ENCODE measurements at regions not wholly inside any gene's neighbourhood (a gene's known extent, or its start where the extent isn't known, plus 50 kb on each side); places are given as distances from the start of the nearest gene placed in this dataset.

DNA sequence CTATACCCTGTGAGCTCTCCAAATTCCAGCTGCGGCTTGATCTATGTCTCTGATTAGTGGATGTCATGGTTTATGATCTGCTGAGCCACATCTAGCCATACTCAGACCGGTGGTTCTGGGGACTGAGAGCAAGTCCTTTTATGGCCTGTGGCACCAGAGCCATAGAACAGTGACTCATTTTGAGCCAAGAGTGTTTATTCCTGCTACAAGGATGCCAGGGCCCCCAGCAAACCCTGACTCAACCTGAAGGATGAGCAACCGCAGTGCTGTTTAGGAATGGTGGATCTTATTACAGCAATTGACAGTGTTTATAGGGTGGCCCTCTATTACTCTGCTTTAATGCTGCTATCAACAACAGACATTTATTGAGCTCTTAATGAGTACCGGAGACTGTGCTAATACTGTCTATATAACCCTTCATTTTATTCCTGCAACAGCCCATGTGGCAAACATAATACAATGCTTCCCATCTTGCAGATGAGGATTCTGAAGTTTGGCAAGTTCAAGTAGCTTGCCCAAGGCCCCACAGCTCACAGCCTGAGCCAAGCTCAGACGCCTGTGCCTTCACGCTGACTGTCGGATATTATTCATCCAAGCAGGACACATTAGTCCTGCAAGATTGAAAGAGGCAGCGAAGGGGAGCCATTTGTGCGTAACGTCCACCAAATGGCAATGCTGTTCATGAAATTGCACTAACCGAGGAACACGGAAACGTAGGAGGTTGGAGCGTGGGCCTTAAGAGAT, 273.6 kb upstream of the PWP1 start:
- no peak for DNase-seq

DNA sequence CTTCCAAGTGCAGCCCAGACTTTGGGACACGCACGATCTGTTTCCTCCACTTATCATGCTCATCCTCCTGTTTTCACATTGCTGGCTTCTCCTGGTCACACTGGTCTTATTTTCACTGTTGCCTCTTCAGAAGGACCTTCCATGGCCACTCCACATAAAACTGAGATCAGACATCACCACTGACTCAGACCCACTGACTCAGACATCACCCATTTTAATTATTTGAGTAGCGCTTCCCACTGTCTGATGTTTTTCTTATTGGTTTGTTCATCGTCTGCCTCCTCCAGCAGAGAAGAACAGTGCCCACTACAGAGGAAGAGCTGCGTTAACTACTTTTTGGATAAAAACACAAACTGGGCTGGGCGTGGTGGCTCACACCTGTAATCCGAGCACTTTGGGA, 270.5 kb upstream of the PWP1 start:
- DNase-seq: no peak

DNA sequence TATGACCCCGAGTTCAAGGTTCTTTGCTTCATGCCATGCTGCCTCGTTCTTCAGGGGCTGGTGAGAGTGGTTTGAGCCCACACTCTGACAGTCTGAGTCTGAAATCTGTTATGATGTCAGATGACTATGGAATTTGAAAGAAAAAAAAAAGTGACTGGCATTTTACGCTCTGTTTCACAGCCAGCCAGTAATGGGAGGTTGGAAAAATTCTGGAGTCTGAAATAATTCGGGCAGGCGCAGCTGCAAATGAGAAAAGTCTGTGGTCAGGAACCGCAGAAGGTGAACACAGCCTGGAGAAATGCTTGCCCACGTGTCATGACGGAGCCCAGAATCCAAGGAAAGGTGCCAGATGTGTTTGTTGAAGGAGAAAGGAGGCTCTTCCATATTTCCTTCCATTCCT, 269.8 kb upstream of the PWP1 start:
- DNase-seq: no peak

DNA sequence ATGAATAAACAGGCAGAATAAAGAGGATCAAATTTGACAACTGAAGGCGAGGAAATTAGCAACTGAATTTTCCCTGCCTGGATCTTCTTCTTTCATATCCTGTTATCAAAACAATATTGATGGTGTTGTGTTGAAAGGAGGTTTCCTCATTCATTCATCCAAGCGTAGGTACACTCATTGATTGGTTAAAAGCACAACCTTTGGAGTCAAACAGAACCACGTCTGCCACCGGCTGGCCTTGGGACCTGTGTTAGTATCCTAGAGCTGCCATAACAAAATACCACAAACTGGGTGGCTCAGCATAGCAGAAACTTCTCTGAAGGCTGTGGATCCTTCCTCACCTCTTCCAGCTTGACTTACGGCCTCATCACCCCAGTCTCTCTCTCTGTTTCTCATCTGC, 268.6 kb upstream of the PWP1 start:
- DNase-seq: no peak

DNA sequence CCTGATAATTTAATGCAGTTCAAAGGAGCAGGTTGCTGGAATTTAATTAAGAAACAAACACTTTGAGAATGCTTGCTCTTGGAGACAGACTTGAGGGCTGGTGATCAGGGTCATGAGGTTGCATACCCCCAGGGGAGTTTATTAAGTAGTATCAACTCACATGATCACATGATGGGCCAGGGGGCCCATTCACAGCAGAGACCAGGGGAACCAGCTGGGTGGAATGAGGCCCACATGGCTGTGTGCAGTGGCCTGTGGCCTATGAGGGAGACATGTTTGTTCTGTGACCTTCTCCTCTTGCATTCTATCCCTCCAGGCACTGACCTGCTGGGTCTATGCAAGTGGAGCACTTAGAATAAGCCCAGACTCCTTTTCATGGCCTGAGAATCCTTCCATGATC, 266.6 kb upstream of the PWP1 start:
- DNase-seq: no peak

DNA sequence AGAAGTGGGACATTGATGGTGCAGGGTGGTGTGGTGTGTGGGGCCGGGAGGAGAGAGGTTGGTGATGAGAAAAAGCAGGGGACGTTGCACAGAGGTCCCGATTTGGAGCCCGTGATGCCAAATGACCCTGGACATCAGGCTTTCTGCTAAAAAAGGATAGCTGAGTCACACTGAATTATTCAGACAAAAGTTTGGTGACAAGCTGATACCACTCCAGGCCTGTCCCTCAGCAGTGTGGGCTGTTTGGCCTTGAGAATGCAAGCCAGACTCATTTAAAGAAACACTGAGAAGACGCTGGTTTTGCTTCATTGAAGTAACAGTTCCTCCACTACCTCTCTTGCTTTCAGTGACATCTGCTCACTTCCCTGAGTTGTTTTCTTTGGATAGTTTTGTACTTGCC, 262.1 kb upstream of the PWP1 start:
- DNase-seq: no peak

DNA sequence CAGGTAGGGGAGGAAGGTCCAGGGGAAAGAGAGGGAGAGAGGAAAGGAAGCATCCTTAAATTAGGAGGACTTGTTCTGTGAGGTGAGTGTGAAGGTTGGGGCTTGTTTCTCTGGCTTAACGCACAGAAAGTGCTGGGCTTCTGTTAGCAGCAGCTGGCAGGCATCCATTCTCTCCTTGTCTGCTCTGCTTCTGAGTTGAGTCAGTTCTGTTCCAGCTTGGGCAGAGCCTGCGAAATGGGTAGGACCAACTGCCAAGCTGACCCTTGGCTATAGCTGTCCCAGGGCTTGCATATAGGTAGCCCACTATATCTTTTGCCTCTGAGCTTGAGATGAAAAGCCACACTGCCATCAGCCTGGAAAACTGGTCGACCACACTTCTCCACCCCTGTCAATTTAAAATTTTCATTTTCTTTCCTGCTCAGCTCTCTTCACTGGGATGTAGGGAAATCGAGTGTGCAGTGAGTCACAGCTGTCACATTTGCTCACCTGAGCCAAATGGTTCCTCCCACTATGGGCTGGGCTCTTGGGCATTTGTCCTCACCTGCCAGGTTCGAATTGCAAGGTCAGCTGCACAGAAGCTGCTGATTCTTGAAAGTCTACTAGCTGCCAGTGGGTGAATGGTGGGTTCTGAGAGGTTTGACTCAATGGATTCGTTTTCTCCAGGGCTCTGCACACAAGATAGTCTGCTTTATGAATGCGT, 256.4 kb upstream of the PWP1 start:
- DNase-seq: no peak

DNA sequence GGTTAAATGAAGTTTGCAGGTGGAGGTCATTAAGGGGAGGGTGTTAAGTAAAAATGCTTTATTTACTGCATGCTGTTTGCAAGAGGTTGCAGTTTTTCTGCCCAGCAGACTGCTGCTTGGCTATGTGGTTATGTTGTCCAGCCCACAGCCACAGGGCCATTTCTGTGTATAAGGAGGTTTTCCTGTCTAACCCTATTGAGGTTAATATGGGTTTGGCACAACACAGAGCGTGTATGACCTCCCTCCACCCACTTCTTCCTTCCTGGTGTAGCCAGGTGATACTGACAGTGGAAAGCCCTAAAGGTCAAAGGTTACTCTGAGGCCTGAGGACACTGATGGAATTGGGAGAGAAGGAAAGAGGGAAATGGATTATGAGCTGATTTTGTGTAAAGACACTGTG, 253.7 kb upstream of the PWP1 start:
- DNase-seq: no peak

DNA sequence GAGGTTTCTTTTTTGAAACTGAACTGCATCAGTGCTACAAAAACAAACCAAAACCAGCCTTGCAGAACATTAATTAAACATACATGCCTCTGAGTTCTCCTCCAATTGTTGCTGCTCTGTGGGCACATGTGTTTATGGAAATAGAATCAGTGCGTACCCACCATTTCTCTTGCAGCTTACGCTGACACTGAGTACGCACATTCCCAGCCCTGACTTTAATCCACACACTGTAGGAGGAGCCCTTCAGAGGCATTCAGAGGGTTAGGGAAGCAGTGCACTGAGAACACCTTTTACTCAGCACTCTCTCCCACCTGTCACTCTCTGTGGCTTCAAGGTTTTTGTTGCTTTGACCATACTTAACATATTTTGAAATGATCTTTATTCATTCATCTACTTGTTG, 250.5 kb upstream of the PWP1 start:
- no peak for DNase-seq

DNA sequence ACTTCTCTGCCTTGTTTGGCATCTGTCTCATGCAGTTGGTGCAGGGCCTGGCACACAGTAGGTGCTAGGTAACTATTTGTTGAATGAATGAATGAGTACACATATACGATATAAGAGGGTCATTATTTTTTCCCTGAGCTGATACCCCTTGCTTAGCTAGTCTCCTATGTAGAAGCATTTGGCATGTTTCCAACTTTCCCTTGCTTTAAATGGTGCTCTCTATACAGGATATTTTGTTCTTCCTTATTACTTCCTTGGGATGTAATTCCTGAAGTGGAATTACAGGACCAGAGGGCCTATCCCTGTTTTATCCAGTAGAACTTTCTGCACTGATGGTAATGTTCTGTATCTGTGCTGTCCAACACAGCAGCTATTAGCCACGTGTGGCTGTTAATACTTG, 250.1 kb upstream of the PWP1 start:
- no peak for DNase-seq

DNA sequence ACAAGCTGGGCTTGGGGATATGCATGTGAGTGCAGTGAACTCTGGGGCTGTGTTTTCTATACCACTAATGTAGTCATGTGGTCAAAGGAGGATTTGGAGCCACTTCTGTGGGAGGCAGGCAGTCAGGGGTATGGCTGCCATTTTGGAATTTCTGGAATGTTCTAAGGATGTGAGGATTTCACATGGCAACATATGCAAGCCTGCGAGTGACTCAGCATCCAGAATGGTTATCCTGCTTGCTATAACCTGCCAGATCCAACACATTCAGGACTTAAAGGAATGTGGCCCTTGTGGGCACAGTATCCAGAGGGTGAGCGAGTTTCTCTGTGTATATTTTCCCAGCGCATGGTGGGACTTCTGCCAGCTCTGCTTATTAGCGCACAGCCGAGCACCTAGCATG, 249.2 kb upstream of the PWP1 start:
- no peak for DNase-seq

DNA sequence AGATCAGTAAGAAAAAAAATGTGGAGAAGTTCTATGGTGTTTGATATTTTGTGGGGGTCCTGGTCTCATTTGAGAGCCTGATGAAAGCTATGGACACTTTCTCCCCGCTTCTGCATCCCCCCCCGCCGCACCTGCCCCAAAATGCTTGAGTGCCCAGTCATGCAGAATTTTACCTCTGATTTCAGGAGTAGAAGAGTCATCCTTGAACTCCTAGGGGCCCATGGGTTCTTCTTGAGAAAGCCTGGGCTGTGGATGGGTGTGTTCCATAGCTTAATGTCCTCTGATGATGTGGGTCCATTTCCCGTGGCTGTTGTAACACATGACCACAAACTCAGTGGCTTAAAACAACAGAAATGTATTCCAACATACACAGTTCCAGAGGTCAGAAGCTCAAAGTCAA, 248.8 kb upstream of the PWP1 start:
- no peak for DNase-seq

DNA sequence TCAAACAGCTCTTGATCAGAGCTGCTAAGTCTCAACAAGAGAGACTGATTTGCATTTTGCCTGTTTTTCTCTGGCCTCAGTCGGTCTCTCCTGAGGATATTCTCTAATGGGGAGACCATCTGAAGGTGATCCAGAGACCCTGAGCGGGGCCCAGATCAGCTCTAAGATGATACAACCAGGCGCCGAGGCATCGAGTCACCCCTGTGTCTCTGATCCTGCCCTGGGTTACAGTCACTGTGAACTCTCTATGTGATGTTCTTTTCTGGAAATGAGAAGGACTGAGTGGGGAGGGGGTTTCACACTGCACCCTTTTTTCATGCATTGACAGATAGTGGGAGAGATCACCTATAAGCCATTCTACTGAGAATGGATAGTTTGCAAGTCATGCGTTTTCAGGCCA, 247.6 kb upstream of the PWP1 start:
- DNase-seq: no peak

DNA sequence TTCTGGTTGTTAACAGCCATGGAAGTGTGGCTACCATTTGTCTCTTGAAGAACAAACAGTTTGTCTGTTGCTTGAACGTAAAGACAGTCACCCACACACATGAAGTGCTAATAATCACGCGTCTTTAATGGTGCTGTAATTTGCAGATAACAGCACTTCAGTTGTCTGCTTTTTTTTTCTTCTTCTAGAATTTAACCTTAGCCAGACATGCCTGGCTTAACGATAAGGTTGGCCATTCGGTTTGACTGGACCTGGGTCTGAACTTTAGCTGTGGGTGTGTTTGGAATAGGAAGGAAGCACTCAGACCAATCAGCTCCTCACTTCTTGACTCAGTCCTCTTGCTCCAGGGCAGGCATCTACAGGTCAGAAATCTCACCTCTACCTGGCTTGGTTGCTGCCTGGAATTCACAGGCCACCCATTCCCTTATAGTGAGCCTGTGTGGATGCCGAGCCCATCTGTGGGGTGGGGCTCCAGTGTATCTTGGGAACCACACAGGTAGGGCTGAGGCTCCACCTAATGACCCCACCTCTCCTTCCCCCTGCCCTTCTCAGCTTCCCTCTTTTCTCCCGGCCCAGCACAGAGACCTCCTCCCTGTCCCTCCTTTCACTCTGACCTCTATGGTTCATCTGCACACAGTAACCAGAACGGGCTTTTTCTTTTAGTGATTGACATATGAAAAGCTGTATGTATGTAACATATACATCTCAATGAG, 246.4 kb upstream of the PWP1 start:
- DNase-seq: no peak

DNA sequence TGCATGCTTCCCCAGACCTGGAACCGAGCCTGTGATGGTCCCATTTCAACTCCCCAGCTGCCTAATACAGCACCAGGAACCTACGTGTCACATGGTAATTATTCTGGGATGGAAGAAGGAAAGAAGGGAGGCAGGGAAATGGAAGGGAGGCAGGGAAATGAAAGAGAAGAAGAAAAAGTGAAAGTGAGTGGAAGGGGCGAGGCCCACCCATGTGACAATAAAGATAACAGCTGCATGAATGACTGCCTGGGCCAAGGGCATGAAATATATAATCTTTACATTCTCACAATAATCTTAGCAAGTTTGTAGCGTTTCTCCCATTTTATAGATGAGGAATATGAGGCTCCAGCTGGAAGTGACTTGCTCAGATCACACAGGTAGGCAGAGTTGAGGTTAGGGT, 245.0 kb upstream of the PWP1 start:
- no peak for DNase-seq

DNA sequence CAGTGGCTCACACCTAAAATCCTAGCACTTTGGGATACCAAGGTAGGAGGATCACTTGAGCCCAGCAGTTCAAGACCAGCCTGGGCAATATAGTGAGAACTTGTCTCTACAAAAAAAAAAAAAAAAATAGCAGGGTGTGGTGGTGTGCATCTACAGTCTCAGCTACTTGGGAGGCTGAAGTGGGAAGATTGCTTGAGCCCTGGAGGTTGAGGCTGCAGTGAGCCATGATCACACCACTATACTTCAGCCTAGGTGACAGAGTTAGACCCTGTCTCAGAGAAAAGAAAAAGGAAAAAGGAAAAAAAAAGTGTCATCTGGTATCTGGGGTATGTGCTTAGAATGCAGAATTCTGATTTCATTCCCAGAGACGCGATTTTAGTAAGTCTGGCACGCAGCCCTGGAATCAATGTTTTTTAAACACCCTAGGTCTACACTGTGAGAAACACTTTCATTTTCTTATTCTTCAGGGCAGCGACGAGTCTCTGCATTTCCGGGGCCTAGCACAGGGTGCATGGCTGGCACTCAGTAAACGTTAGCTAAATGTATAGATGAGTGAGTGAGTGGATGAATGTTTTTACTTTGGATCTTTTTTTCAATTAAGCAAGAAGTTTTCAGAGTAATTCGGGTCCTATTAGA, 243.8 kb upstream of the PWP1 start:
- DNase-seq: no peak

DNA sequence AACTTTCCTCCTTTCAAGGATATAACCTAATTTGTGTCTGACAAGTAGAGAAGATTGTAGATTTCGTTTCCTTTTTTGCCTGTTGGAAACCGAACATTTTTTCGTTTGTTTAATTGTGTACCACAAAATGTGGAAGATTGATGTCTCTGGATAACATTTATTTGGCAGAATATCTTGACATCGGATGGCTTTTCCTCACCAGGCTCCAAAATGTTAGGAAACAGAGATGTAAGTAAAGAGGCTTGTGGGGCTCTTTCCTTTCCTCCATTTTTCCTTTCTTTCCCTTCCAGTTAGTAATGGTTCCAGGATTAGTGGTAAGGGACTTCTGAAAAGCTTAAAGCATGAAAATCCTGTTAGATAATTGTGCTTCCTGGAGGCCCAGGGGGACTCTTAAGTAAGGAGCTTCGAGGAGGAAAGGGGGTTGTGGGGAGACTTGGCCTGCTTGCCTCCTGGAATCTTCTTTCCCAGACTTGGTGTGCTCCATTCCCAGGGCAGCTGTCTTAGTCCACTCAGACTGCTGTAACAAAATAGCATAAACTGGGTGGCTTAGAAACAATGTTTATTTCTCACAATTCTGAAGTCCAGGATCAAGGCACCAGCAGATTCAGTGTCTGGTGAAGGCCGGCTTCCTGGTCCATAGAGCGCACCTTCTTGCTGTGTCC, 243.1 kb upstream of the PWP1 start:
- DNase-seq: no peak

DNA sequence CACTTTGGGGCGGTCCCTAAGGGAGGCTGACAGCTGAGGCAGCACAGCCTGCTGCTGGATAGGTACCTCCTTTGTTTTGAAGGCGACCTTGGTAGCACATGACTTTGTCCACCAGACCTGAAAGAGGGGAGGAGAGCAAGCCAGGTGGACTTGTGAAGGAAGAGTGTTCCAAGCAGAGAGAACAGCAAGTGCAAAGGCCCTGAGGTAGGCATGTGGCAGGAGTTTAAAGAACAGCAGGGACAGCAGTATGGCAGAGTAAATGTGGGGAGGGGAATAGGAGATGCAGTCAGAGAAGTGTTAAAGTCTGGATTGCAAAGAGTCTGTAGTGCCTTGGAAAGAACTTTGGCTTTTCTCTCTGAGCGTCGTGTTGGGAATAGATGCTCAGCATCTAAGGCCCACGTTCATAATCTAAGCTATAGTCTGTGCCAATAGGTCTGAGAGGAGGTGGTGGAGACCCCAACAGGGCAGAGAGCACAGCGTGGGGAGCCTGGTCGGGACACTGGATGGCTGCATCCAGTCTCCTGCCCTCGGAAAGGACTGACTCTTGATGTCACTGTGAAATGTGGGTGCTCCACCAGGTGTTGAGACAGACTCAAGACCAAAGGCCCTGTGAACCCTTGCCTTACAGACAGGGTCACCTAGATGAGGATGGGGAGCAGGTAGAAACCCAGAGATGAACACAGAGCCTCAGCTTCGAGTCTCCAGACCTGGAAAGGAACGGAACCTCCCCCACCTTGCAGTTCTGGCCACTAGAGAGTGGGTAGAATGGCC, 242.1 kb upstream of the PWP1 start:
- no peak for DNase-seq

DNA sequence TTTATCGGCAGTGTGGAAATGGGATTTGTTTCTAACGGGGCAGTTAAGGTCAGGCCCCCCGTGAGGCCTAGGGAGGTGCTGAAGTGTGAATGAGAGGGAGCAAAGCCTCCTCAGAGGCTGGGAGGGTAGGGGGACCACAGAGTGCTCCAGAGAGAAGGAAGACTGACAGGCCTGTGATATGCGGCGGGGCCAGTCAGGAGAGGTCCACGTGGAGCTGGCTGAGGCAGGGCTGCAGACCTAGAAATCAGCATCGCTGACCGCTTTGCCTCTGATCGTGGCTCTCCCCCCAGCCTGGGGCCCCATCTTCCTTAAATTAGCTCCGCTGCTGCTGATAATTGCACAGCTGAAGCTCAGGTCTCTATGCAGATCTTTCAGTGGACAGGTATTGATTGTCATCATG, 240.8 kb upstream of the PWP1 start:
- DNase-seq: no peak

DNA sequence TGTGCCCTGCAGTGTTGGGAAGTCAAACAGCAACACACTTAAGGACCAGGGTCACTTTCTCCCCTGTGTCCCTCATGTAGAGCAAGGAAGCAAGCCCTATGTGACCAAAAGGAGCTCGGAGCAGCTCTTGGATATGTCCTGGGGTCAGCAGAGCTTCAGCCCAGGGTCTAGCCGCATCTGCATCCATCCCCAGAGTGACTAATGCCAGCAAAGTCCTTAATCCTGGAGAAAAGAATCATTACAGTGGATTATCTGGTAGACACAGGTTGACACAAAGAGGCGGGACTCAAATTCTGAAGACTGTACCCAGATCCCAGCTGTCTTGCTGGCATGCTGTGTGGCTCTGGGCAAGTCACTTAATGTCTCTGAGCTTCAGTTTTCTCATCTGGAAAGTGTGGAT, 239.1 kb upstream of the PWP1 start:
- no peak for DNase-seq

DNA sequence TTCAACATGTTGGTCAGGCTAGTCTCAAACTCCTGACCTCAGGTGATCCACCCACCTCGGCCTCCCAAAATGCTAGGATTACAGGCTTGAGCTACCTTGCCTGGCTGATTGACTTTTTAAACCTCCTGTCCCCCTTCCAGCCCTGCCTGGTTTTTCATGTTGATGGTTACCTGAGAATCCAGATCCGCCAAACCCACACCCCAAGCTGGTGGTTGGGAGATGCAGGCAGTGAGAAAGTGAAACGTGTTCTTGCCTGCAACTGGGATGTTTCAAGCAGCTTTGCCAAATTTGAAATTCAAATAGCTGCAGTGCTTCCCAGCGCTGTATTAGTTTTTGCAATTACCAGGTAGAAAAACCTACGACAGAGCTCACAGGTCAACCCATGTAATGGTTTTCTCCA, 238.3 kb upstream of the PWP1 start:
- DNase-seq: no peak

DNA sequence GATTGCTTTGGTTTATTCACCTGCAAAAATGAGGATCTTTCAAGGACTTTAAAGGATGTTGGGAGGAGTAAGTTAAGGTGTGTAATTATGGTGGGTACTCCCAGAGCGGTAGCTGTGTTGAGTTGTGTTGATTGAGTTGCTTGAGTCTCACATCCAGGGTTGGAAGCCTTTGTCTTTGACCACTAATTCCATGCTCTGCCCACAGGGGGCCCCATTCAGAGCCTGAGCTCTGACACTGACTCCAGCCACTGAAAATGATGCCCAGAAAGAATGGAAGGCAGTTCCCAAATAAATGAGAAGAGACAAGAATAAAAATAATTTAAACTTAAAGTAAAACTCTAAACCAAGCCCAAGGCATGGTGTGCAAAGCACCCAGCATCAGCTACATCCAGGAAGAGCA, 237.4 kb upstream of the PWP1 start:
- DNase-seq: peak in 1 of 2 experiments; percentile 3
